ENCODE measurements at regions not wholly inside any gene's neighbourhood (a gene's known extent, or its start where the extent isn't known, plus 50 kb on each side); places are given as distances from the start of the nearest gene placed in this dataset.

GRCh38 chr14:29097476-29097875 lies 330.9 kb downstream of the FOXG1 start:
- no peak overlapping the region for H3K4me3 ChIP-seq (ENCODE audit: low read depth, low read length)
- no peak for DNase-seq (ENCODE audit: low read depth)
- TF ChIP-seq CTCF (conservative IDR thresholded peaks at IDR 0.05; ENCODE audit: low read depth, low read length) = no peak

- TF ChIP-seq CTCF (conservative IDR thresholded peaks at IDR 0.05; ENCODE audit: low read depth, low read length) = no peak
- no peak for DNase-seq (ENCODE audit: low read depth)
- H3K4me3 ChIP-seq (ENCODE audit: low read depth, low read length) = no peak overlapping the region
Observed at GRCh38 chr14:29098656-29099055, 332.1 kb downstream of the FOXG1 start.

GRCh38 chr14:29102266-29102665 lies 335.7 kb downstream of the FOXG1 start:
- no peak overlapping the region for H3K4me3 ChIP-seq (ENCODE audit: low read depth, low read length)
- TF ChIP-seq CTCF (conservative IDR thresholded peaks at IDR 0.05; ENCODE audit: low read depth, low read length) = no peak
- DNase-seq (ENCODE audit: low read depth) = no peak

- no peak for DNase-seq (ENCODE audit: low read depth)
Observed at GRCh38 chr14:29102996-29103395, 336.4 kb downstream of the FOXG1 start.

GRCh38 chr14:29108908-29109307 lies 342.3 kb downstream of the FOXG1 start:
- DNase-seq (ENCODE audit: low read depth) = no peak
- H3K4me3 ChIP-seq (ENCODE audit: low read depth, low read length) = no peak overlapping the region
- TF ChIP-seq CTCF (conservative IDR thresholded peaks at IDR 0.05; ENCODE audit: low read depth, low read length) = no peak

More at GRCh38 chr14:29102996-29103395, 336.4 kb downstream of the FOXG1 start:
- no peak overlapping the region for H3K4me3 ChIP-seq (ENCODE audit: low read depth, low read length)
- no peak for TF ChIP-seq CTCF (conservative IDR thresholded peaks at IDR 0.05; ENCODE audit: low read depth, low read length)

- DNase-seq (ENCODE audit: low read depth) = no peak
- H3K4me3 ChIP-seq (ENCODE audit: low read depth, low read length) = no peak overlapping the region
- no peak for TF ChIP-seq CTCF (conservative IDR thresholded peaks at IDR 0.05; ENCODE audit: low read depth, low read length)
Observed at GRCh38 chr14:29109589-29109988, 343.0 kb downstream of the FOXG1 start.

GRCh38 chr14:29111554-29111953 lies 345.0 kb downstream of the FOXG1 start:
- DNase-seq (ENCODE audit: low read depth) = no peak
- TF ChIP-seq CTCF (conservative IDR thresholded peaks at IDR 0.05; ENCODE audit: low read depth, low read length) = no peak

More at GRCh38 chr14:29111554-29111953, 345.0 kb downstream of the FOXG1 start:
- no peak overlapping the region for H3K4me3 ChIP-seq (ENCODE audit: low read depth, low read length)
